Muscle layer of colon (tissue), 2 donors: ENCODE measurements at regions not wholly inside any gene's neighbourhood (a gene's known extent, or its start where the extent isn't known, plus 50 kb on each side); places are given as distances from the start of the nearest gene placed in this dataset.
"Not testable (repeated sequence)": the region's sequence is repeated elsewhere in the genome, so short reads cannot be mapped to it uniquely, and the experiment has no call there.

ENCODE experiments used
- H3K27ac ChIP-seq: one replicate; pipeline ENCODE4 v1.7.0; 2013; ENCODE audit warnings: low read depth, mild to moderate bottlenecking, low read length, moderate library complexity
- H3K27me3 ChIP-seq, 2 donors: one replicate each; pipeline ENCODE4 v1.7.0; 2013; ENCODE audit warnings: low read length in 2 of 2, mild to moderate bottlenecking in 2 of 2; ENCODE audit not compliant: insufficient read depth in 2 of 2, control insufficient read depth in 1 of 2
- H3K36me3 ChIP-seq: one replicate; pipeline ENCODE4 v1.7.0; 2013; ENCODE audit warnings: mild to moderate bottlenecking, low read length; ENCODE audit not compliant: insufficient read depth
- H3K4me1 ChIP-seq: one replicate; pipeline ENCODE4 v1.7.0; 2013; ENCODE audit warnings: mild to moderate bottlenecking, low read length; ENCODE audit not compliant: insufficient read depth
- H3K4me3 ChIP-seq, 2 donors: one replicate each; pipeline ENCODE4 v1.7.0; 2013; ENCODE audit warnings: low read length in 2 of 2, low read depth in 1 of 2, mild to moderate bottlenecking in 1 of 2, moderate library complexity in 1 of 2
- H3K9ac ChIP-seq: one replicate; pipeline ENCODE4 v1.7.0; 2013; ENCODE audit warnings: low read length
- H3K9me3 ChIP-seq: one replicate; pipeline ENCODE4 v1.7.0; 2013; ENCODE audit warnings: mild to moderate bottlenecking, low read length
- donor health status: abdominal sarcoma.
- donor health status: Adenocarcinoma of cecum.

GRCh38 chr20:19834287-19834686, 76.2 kb downstream of the RIN2 start:
- no peak overlapping the region for H3K4me3 ChIP-seq
- H3K4me1 ChIP-seq: peaks cover 12% of the 10 kb centered on the region
- no peaks in the 10 kb centered on the region for H3K36me3 ChIP-seq
- H3K27ac ChIP-seq: no peak overlapping the region
- H3K27me3 ChIP-seq: no peaks in the 10 kb centered on the region
- no peaks in the 10 kb centered on the region for H3K9me3 ChIP-seq
- H3K9ac ChIP-seq: no peak overlapping the region

GRCh38 chr20:19834783-19835182, 76.7 kb downstream of the RIN2 start:
- Histone ChIP-seq H3K9ac (no peak overlapping the region), H3K27ac (no peak overlapping the region), H3K27me3 (no peaks in the 10 kb centered on the region), H3K9me3 (no peaks in the 10 kb centered on the region), H3K4me1 (peaks cover 12% of the 10 kb centered on the region), H3K36me3 (no peaks in the 10 kb centered on the region), H3K4me3 (no peak overlapping the region)

DNA sequence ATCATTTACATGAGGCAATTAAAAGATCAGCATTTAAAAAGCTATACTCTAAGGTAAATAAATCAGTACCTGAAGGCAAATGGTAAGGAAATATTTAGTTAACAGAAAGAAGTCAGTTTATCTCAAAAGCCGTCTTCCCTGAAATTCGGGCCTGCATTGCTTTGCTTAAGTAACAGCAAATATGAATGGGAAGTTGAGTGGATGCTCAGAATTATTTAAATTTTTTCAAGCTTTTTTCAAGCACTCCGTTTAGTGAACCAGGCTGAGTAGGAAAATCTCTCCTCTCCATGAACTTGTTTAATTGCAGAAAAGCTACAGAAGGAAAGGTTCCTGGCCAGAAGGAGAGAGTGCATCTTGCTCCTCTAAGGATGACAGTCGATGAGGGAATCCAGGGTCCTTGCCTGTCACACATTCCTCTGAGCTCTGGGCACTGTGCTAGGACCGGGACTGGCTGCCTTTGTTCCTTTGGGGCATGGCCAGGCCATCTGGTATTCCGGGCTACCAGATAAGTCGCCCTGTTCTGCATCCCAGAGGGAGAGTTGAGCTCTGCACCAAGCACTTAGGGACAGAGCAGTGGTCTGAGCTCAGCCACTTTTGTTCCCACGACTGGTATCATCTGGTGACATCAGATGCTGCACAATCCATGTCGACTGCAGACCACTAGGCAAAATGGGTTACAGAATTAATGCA, 77.6 kb downstream of the RIN2 start:
- H3K9ac ChIP-seq: no peak overlapping the region
- peaks cover 12% of the 10 kb centered on the region for H3K4me1 ChIP-seq
- H3K9me3 ChIP-seq: no peaks in the 10 kb centered on the region
- no peak overlapping the region for H3K27ac ChIP-seq
- no peak overlapping the region for H3K4me3 ChIP-seq
- no peaks in the 10 kb centered on the region for H3K36me3 ChIP-seq
- H3K27me3 ChIP-seq: no peaks in the 10 kb centered on the region

DNA sequence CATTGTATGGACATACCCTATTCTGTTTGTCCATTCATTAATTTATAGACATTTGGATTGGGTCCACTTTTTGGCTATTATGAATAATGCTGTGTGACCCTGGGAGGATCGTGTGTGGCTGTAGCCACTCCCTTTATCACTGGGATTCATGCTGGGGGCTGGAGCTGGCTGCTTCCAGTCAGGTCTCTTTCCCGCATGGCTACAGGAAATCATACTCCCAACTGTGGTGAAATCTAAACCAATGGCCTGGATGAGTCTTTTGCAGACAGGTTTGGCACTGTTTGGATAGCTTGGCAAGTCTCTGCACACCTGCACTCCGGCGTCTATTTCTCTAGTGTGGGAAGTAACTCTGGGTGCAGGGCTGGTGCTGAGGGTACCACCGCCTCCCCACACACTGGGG, 80.4 kb downstream of the RIN2 start:
- Histone ChIP-seq H3K9ac (no peak overlapping the region), H3K36me3 (no peaks in the 10 kb centered on the region), H3K27ac (no peak overlapping the region), H3K4me1 (peaks cover 10% of the 10 kb centered on the region), H3K9me3 (no peaks in the 10 kb centered on the region), H3K27me3 (no peaks in the 10 kb centered on the region), H3K4me3 (no peak overlapping the region)

GRCh38 chr20:19839053-19839452, 81.0 kb downstream of the RIN2 start:
- H3K9ac ChIP-seq: no peak overlapping the region
- H3K4me1 ChIP-seq: peaks cover 9% of the 10 kb centered on the region
- no peaks in the 10 kb centered on the region for H3K9me3 ChIP-seq
- H3K27me3 ChIP-seq: no peaks in the 10 kb centered on the region
- no peak overlapping the region for H3K27ac ChIP-seq
- no peaks in the 10 kb centered on the region for H3K36me3 ChIP-seq
- H3K4me3 ChIP-seq: no peak overlapping the region

- H3K27ac ChIP-seq: no peak overlapping the region
- no peaks in the 10 kb centered on the region for H3K9me3 ChIP-seq
- no peak overlapping the region for H3K4me3 ChIP-seq
- peaks cover 12% of the 10 kb centered on the region for H3K4me1 ChIP-seq
- H3K9ac ChIP-seq: no peak overlapping the region
- no peaks in the 10 kb centered on the region for H3K36me3 ChIP-seq
- no peaks in the 10 kb centered on the region for H3K27me3 ChIP-seq
These were observed 82.2 kb downstream of the RIN2 start for GRCh38 chr20:19840111-19840710.

GRCh38 chr20:19841740-19842139, 83.7 kb downstream of the RIN2 start:
- Histone ChIP-seq H3K9me3 (no peaks in the 10 kb centered on the region), H3K27ac (no peak overlapping the region), H3K27me3 (no peaks in the 10 kb centered on the region), H3K4me3 (no peak overlapping the region), H3K36me3 (no peaks in the 10 kb centered on the region), H3K9ac (no peak overlapping the region), H3K4me1 (peaks cover 4% of the 10 kb centered on the region)

DNA sequence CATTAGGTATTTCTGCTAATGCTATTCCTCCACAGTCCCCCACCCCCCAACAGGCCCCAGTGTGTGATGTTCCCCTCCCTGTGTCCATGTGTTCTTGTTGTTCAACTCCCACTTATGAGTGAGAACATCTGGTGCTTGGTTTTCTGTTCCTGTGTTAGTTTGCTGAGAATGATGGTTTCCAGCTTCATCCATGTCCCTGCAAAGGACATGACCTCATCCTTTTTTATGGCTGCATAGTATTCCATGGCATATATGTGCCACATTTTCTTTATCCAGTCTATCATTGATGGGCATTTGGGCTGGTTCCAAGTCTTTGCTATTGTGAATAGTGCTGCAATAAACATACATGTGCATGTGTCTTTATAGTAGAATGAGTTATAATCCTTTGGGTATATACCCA, 86.8 kb downstream of the RIN2 start:
- H3K36me3 ChIP-seq, H3K27ac ChIP-seq, H3K9me3 ChIP-seq, H3K9ac ChIP-seq, H3K4me3 ChIP-seq, H3K27me3 ChIP-seq: not testable (repeated sequence)
- H3K4me1 ChIP-seq: peaks cover 18% of the 10 kb centered on the region

DNA sequence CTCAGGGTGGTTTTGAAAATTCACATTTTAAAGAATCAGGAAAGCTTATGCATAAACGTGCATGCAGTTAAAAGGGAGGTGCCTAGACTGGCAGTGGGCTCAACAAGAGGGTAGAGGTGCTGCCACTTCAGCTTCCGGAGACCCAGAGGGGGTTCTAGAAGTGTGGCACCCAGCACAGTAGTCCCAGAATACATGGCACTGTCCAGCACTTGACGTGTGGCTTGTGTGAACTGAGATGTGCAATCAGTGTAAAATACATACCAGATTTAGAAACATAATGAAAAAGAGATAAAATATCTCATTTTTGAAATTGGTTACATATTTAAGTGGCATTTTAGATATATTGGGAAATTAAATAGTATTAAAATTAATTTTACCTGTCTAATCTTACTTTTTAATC, 89.3 kb downstream of the RIN2 start:
- Histone ChIP-seq H3K4me3 (no peak overlapping the region), H3K4me1 (peaks cover 27% of the 10 kb centered on the region), H3K27ac (no peak overlapping the region)

DNA sequence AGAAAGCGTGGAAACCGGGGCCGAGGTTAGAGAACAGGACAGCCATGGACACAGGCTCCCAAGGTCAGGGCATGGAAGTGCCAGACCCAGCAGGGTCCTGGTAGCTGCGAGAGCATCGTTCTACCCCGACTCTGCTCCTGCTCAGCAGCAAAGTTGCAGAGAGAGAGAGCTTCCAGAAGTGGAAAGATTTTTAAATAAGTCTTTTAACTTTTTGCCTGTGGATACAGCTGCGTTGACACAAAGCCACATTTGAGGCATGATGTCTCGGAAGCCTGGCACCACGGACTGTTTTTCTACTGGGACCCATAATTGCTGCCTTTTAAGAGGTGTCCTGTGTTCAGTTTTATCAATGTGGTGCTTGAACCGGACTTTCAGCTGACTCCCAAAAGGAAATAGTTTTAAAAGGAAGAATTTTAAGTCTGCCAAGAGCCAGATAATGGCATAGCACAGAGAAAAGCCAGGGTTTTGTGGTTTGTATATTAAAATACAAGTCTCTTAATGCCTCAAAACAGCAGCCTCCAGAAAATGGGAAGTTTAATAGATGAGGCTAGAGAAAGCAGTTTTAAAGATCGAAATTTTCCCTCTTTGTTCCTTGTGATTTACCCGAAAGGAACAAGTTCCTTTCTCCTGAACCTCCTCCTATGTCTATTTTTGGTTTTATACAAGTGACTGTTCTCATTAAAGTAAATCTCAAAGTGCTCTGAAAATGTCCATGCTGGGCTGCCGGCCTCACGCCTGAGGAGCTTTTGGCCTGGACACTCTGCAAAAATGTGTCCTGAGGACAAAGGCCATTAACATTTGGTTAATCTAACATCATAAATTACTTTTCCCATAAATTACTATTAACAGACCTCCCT, 91.5 kb downstream of the RIN2 start:
- H3K9ac ChIP-seq: peak overlapping the region; percentile 34
- no peaks in the 10 kb centered on the region for H3K27me3 ChIP-seq
- H3K4me3 ChIP-seq: peak overlapping the region in 1 of 2 donors; percentile 31
- peaks cover 23% of the 10 kb centered on the region for H3K4me1 ChIP-seq
- peak overlapping the region; percentile 85 for H3K27ac ChIP-seq
- H3K9me3 ChIP-seq: no peaks in the 10 kb centered on the region
- no peaks in the 10 kb centered on the region for H3K36me3 ChIP-seq

More for the DNA sequence above, 89.3 kb downstream of the RIN2 start:
- Histone ChIP-seq H3K9me3 (no peaks in the 10 kb centered on the region), H3K36me3 (no peaks in the 10 kb centered on the region), H3K9ac (no peak overlapping the region), H3K27me3 (no peaks in the 10 kb centered on the region)

- peaks cover 23% of the 10 kb centered on the region for H3K4me1 ChIP-seq
- H3K9ac ChIP-seq: no peak overlapping the region
- peak overlapping the region; percentile 85 for H3K27ac ChIP-seq
- H3K9me3 ChIP-seq: no peaks in the 10 kb centered on the region
- H3K27me3 ChIP-seq: no peaks in the 10 kb centered on the region
- H3K36me3 ChIP-seq: no peaks in the 10 kb centered on the region
- peak overlapping the region in 1 of 2 donors; percentile 4 for H3K4me3 ChIP-seq
These were observed 92.1 kb downstream of the RIN2 start for GRCh38 chr20:19850198-19850533.
